DOHH2 (cell line): ENCODE measurements at regions not wholly inside any gene's neighbourhood (a gene's known extent, or its start where the extent isn't known, plus 50 kb on each side); places are given as distances from the start of the nearest gene placed in this dataset.

Experiments used
- EZH2phosphoT487 ChIP-seq: fragments of 200-600 bp; sonication (generic); IDR thresholded peaks from 2 replicates; pipeline ENCODE4 v1.6.1; 2017; ENCODE audit warnings: borderline replicate concordance, mild to moderate bottlenecking, antibody characterized with exemption, low read length, moderate library complexity, mixed read lengths
- TF ChIP-seq, protein P1 (sequence below): fragments of 200-600 bp; sonication (generic); IDR thresholded peaks from one replicate; pipeline ENCODE4 v1.5.1; 2014; ENCODE audit warnings: antibody characterized with exemption, mild to moderate bottlenecking, low read depth, low read length; ENCODE audit not compliant: poor library complexity, severe bottlenecking

DNA sequence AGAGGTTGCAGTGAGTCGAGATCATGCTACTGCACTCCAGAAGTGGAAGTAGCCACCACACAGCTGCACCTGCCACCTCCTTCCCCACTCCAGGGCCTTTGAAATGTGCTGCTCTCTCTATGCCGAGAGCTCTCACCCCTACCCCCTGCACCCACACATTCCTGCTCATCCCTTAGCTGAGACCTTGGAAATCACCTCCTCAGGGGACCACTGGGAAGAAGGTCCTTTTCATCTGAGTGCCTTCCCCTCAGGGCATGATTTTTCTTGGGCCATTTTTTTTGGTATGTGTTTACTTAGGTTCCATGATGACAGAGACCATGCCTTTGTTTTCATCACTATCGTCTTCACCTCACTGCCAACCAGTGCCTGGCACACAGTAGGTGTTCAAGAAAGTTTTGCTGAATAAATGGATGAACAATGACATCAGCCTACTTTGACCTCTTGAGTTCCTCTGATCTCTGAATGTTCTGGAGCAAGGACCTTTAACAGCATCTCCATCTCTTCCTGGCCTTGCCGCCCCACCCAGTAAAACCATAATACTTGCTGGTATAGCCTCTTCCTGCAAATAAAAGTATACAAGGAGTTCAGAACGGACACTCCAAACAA lies 166.6 kb upstream of the KLF14 start:
- TF ChIP-seq, protein P1, sequence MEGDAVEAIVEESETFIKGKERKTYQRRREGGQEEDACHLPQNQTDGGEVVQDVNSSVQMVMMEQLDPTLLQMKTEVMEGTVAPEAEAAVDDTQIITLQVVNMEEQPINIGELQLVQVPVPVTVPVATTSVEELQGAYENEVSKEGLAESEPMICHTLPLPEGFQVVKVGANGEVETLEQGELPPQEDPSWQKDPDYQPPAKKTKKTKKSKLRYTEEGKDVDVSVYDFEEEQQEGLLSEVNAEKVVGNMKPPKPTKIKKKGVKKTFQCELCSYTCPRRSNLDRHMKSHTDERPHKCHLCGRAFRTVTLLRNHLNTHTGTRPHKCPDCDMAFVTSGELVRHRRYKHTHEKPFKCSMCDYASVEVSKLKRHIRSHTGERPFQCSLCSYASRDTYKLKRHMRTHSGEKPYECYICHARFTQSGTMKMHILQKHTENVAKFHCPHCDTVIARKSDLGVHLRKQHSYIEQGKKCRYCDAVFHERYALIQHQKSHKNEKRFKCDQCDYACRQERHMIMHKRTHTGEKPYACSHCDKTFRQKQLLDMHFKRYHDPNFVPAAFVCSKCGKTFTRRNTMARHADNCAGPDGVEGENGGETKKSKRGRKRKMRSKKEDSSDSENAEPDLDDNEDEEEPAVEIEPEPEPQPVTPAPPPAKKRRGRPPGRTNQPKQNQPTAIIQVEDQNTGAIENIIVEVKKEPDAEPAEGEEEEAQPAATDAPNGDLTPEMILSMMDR: no peak
- TF ChIP-seq EZH2phosphoT487: no peak
